Type B pancreatic cell (in vitro differentiated cells): ENCODE measurements at regions not wholly inside any gene's neighbourhood (a gene's known extent, or its start where the extent isn't known, plus 50 kb on each side); places are given as distances from the start of the nearest gene placed in this dataset.

Experiments
- DNase-seq: peaks from one replicate; pipeline ENCODE4 v3.0.0; 2021; ENCODE audit warnings: mixed read lengths; ENCODE audit not compliant: unreplicated experiment; ENCODE audit errors: extremely low spot score
- H3K27ac Mint-ChIP-seq: 2 replicates; pipeline ENCODE4 v1.8.0; 2021; ENCODE audit warnings: mild to moderate bottlenecking, mixed read lengths
- H3K27me3 Mint-ChIP-seq: 2 replicates; pipeline ENCODE4 v1.8.0; 2021; ENCODE audit warnings: mixed read lengths
- H3K36me3 Mint-ChIP-seq: 2 replicates; pipeline ENCODE4 v1.8.0; 2021; ENCODE audit warnings: mixed read lengths
- H3K4me1 Mint-ChIP-seq: one replicate; pipeline ENCODE4 v1.8.0; 2021; ENCODE audit warnings: mixed read lengths; ENCODE audit not compliant: unreplicated experiment
- H3K4me3 Mint-ChIP-seq: 2 replicates; pipeline ENCODE4 v1.8.0; 2021; ENCODE audit warnings: mild to moderate bottlenecking, mixed read lengths
- H3K9me3 Mint-ChIP-seq: 2 replicates; pipeline ENCODE4 v1.8.0; 2021; ENCODE audit warnings: mixed read lengths
- TF ChIP-seq, protein P1 (sequence below): fragments of 200-600 bp; sonication (generic); conservative IDR thresholded peaks from 2 replicates; pipeline ENCODE4 v1.5.0; 2021; ENCODE audit warnings: antibody characterized with exemption, mild to moderate bottlenecking

GRCh38 chr6:144594585-144594984 lies 309.4 kb downstream of the UTRN start:
- DNase-seq = no peak
- Mint-ChIP-seq H3K4me1 (no peaks in the 10 kb centered on the region), H3K4me3 (no peak overlapping the region), H3K27me3 (no peaks in the 10 kb centered on the region), H3K27ac (no peak overlapping the region), H3K36me3 (peaks cover 9% of the 10 kb centered on the region), H3K9me3 (peaks cover 5% of the 10 kb centered on the region)
- TF ChIP-seq, protein P1, sequence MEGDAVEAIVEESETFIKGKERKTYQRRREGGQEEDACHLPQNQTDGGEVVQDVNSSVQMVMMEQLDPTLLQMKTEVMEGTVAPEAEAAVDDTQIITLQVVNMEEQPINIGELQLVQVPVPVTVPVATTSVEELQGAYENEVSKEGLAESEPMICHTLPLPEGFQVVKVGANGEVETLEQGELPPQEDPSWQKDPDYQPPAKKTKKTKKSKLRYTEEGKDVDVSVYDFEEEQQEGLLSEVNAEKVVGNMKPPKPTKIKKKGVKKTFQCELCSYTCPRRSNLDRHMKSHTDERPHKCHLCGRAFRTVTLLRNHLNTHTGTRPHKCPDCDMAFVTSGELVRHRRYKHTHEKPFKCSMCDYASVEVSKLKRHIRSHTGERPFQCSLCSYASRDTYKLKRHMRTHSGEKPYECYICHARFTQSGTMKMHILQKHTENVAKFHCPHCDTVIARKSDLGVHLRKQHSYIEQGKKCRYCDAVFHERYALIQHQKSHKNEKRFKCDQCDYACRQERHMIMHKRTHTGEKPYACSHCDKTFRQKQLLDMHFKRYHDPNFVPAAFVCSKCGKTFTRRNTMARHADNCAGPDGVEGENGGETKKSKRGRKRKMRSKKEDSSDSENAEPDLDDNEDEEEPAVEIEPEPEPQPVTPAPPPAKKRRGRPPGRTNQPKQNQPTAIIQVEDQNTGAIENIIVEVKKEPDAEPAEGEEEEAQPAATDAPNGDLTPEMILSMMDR = no peak

DNA sequence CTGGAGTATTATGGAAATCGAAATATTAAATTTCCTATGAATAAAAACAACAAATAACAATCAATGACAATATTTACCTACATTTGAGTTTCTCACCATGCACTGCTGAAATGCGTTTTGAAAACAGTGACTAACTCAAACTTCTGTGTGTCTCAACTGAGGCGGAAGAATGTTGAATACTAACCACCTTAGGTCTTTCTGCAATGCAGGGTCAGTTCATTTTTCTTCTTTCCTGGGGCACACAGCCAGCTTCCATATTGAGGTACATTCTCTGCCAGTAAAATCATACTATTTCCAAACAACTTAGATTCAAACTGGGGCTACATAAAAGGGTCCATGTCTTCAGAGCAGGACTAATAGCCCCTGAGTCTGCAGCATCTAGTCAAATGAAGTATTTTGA lies 310.1 kb downstream of the UTRN start:
- no peak for DNase-seq
- peaks cover 10% of the 10 kb centered on the region for H3K36me3 Mint-ChIP-seq
- no peaks in the 10 kb centered on the region for H3K4me1 Mint-ChIP-seq

DNA sequence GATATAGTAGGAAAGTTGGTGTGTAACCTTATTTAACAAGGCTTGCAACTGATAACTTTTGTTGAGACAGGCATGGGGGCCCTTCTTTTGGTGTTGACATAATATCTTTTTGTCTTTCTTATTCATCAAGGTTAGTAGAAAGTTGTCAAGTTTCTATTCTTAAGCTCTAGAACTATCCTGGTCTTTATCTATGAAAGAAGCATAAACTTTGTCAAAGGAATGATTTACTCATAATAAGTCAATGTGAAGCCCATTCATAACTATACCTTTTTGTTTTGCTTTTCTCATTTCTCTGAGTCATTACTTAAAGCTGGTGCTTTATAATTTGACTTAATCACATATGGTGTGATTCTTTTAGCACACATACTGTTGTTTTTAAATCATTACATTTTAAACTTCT lies 312.4 kb downstream of the UTRN start:
- H3K4me3 Mint-ChIP-seq = no peak overlapping the region

More for the DNA sequence above, 310.1 kb downstream of the UTRN start:
- Mint-ChIP-seq H3K27me3 (no peaks in the 10 kb centered on the region), H3K27ac (no peak overlapping the region), H3K4me3 (no peak overlapping the region), H3K9me3 (peaks cover 5% of the 10 kb centered on the region)
- TF ChIP-seq, protein P1 = no peak

GRCh38 chr6:144599615-144600014 lies 314.5 kb downstream of the UTRN start:
- H3K27ac Mint-ChIP-seq = no peak overlapping the region
- peaks cover 15% of the 10 kb centered on the region for H3K36me3 Mint-ChIP-seq
- H3K9me3 Mint-ChIP-seq = peaks cover 16% of the 10 kb centered on the region
- no peak overlapping the region for H3K4me3 Mint-ChIP-seq
- H3K4me1 Mint-ChIP-seq = no peaks in the 10 kb centered on the region
- TF ChIP-seq, protein P1 = no peak
- DNase-seq = no peak
- H3K27me3 Mint-ChIP-seq = no peaks in the 10 kb centered on the region

More for the DNA sequence above, 312.4 kb downstream of the UTRN start:
- Mint-ChIP-seq H3K9me3 (peaks cover 16% of the 10 kb centered on the region), H3K27me3 (no peaks in the 10 kb centered on the region), H3K27ac (no peak overlapping the region), H3K36me3 (peaks cover 21% of the 10 kb centered on the region), H3K4me1 (no peaks in the 10 kb centered on the region)
- TF ChIP-seq, protein P1 = no peak
- DNase-seq = no peak

GRCh38 chr6:144601221-144601620 lies 316.1 kb downstream of the UTRN start:
- Mint-ChIP-seq H3K36me3 (peaks cover 15% of the 10 kb centered on the region), H3K4me3 (no peak overlapping the region), H3K27me3 (no peaks in the 10 kb centered on the region), H3K9me3 (peaks cover 16% of the 10 kb centered on the region), H3K4me1 (no peaks in the 10 kb centered on the region), H3K27ac (no peak overlapping the region)
- TF ChIP-seq, protein P1 = no peak
- no peak for DNase-seq

GRCh38 chr6:144602523-144603180 lies 317.5 kb downstream of the UTRN start:
- Mint-ChIP-seq H3K27ac (no peak overlapping the region), H3K27me3 (no peaks in the 10 kb centered on the region), H3K4me3 (no peak overlapping the region), H3K36me3 (peaks cover 15% of the 10 kb centered on the region), H3K4me1 (no peaks in the 10 kb centered on the region), H3K9me3 (peaks cover 16% of the 10 kb centered on the region)
- DNase-seq = no peak
- TF ChIP-seq, protein P1 = no peak
